ENCODE measurements at regions not wholly inside any gene's neighbourhood (a gene's known extent, or its start where the extent isn't known, plus 50 kb on each side); places are given as distances from the start of the nearest gene placed in this dataset.

DNA sequence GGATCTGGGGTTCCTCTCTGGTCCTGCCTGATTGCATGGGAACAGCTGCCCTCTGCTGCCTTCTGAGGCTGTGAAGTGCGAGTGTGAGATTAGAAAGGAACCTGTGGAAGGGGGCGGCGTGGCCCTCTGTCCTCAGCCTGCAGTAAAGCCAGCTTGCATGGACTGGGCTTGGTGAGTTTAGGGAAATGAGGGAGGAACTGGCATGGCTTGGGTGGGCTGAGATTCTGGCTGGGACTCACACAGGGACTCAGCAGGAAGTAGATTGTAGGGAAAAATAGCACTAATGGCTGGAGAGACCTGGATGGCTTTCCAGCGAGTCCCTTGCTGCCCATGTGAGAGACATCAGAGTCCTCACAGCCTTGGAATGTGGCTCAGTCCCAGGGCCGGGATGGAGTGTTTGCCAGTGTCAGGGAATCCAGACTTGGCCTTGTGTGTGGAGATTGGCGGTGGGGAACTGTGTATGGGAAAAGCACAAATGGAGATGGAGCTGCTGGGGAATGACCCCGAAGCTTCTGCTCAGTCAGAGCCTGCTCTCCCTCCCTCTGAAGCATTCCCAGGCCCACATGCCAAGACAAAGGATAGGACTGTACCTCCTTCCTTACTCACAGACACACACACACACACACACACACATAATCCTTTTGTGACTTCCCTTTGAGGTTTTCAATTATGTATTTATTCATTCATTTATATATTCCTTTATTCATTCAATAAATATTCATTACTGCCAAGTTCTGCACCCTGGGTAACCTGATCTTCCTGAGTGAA lies 115.4 kb downstream of the ACAA2 start:
- TF ChIP-seq, protein P1, sequence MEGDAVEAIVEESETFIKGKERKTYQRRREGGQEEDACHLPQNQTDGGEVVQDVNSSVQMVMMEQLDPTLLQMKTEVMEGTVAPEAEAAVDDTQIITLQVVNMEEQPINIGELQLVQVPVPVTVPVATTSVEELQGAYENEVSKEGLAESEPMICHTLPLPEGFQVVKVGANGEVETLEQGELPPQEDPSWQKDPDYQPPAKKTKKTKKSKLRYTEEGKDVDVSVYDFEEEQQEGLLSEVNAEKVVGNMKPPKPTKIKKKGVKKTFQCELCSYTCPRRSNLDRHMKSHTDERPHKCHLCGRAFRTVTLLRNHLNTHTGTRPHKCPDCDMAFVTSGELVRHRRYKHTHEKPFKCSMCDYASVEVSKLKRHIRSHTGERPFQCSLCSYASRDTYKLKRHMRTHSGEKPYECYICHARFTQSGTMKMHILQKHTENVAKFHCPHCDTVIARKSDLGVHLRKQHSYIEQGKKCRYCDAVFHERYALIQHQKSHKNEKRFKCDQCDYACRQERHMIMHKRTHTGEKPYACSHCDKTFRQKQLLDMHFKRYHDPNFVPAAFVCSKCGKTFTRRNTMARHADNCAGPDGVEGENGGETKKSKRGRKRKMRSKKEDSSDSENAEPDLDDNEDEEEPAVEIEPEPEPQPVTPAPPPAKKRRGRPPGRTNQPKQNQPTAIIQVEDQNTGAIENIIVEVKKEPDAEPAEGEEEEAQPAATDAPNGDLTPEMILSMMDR (IDR thresholded peaks at IDR 0.05) = peak in 3 of 4 donors; percentile 10 to 34 (median 26)
- TF ChIP-seq POLR2A (IDR thresholded peaks at IDR 0.05) = no peak
